ENCODE measurements at regions not wholly inside any gene's neighbourhood (a gene's known extent, or its start where the extent isn't known, plus 50 kb on each side); places are given as distances from the start of the nearest gene placed in this dataset.

DNA sequence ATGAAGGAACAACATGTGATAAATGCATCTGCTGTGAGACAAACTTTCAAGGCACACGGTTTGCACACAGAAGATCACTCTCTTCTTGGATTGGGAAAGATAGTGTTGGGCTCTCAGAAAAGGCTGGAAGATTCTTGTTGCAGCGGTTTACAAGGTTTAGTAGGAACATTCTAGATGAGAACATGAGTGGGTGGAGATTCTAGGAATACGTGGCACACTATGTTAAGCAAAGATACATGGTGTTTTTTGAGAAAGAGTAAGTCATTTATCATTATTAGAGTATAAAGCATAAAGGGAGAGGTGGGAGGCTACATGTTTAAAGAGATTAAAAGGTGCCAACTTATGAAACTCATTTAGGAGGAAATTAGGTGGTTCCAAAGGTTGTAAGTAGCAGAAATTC, 348.8 kb upstream of the HS3ST1 start:
- no peak overlapping the region for H3K4me3 ChIP-seq (ENCODE audit: low read depth, low read length)
- TF ChIP-seq, protein P1, sequence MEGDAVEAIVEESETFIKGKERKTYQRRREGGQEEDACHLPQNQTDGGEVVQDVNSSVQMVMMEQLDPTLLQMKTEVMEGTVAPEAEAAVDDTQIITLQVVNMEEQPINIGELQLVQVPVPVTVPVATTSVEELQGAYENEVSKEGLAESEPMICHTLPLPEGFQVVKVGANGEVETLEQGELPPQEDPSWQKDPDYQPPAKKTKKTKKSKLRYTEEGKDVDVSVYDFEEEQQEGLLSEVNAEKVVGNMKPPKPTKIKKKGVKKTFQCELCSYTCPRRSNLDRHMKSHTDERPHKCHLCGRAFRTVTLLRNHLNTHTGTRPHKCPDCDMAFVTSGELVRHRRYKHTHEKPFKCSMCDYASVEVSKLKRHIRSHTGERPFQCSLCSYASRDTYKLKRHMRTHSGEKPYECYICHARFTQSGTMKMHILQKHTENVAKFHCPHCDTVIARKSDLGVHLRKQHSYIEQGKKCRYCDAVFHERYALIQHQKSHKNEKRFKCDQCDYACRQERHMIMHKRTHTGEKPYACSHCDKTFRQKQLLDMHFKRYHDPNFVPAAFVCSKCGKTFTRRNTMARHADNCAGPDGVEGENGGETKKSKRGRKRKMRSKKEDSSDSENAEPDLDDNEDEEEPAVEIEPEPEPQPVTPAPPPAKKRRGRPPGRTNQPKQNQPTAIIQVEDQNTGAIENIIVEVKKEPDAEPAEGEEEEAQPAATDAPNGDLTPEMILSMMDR (IDR thresholded peaks at IDR 0.05; ENCODE audit: low read depth, low read length), result no peak

DNA sequence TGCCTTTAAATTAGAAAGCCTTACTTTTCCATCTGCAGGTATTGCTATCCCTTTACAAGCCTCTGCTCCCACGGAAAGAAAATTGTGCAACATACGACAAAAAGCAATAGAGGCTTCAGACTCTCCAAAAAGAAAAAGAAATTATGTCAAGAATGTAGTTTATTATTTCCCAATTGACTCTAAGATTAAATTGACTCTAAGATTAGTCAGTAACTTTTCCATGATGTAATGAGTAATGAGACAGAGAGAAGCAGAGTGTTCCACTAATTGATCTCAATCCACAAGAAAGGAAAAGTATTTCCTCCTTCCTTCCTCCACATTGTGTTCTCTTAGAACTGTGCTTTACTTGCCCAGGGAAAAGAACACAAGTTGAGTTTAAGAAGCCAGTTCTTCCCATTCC, 345.7 kb upstream of the HS3ST1 start:
- no peak overlapping the region for H3K4me3 ChIP-seq (ENCODE audit: low read depth, low read length)
- TF ChIP-seq, protein P1 (IDR thresholded peaks at IDR 0.05; ENCODE audit: low read depth, low read length), result no peak

DNA sequence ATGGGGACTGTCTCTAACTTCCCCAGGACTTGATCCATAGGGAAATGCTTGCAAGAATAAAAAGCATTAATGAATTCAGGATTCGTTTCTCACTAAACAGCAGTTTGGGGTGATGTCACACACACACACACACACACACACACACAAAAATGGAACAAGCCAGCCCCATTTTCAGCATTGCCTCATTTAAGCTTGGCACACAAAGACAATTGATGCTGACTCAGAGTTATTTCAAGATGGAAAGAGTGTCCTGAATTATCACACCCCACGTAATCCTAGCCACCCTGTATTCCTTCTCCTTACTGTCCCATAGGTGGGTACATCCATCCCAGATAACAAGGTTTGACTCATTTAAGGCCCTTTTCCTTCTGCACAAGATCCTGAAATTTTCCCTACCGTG, 345.1 kb upstream of the HS3ST1 start:
- H3K4me3 ChIP-seq (ENCODE audit: low read depth, low read length), result no peak overlapping the region
- TF ChIP-seq, protein P1 (IDR thresholded peaks at IDR 0.05; ENCODE audit: low read depth, low read length), result no peak

DNA sequence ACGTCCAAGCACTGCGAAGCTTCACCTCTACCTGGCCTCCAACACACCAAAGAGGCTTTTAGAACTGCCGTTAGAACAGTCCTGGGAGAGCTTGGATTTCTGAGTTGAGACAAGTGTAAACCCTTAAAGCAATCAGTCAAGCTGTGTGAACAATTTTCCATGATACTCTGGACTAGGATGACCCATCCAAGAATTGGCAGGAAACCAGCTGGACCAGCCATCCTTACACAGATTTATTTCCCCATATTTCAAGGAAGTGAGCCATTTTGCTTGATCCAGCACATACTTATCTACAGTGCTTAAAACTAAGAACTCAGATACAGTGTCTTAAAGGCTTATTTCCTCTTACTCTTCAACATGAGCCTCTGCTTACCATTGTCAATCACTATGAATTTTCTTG, 340.7 kb upstream of the HS3ST1 start:
- H3K4me3 ChIP-seq (ENCODE audit: low read depth, low read length), result no peak overlapping the region
- TF ChIP-seq, protein P1 (IDR thresholded peaks at IDR 0.05; ENCODE audit: low read depth, low read length), result no peak

DNA sequence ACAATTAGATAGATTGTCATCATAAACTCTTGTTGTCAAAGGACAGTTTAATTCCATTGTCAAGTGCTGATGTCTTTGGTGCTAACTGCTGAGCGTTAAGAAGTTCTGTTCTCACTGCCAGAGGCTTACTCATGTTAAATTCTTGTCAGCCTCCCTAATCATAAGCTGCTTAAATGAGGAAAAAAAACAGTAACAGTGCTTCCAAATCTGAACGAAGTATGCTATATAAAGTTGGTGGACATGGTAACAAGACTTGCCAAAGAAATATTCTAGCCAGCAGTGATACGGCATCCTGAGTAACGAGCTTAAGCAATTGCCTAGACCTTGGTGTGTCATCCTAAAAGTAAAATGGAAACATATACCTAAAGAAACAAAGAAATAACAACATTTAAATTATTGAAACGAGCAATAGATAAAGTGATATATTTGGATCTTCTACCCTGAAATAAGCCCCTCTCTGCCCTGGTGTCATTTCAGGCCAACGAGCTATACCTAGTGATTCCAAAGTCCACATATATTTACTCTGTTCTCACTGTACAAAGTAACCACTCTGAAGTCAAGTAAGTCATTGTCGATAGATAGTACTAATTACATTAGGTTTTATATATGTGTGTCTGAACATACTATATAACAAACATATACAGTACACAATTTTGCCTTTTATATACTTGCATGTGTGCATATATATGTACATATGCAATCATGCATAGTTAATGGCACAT, 339.7 kb upstream of the HS3ST1 start:
- TF ChIP-seq, protein P1 (IDR thresholded peaks at IDR 0.05; ENCODE audit: low read depth, low read length), result no peak
- H3K4me3 ChIP-seq (ENCODE audit: low read depth, low read length), result no peak overlapping the region

DNA sequence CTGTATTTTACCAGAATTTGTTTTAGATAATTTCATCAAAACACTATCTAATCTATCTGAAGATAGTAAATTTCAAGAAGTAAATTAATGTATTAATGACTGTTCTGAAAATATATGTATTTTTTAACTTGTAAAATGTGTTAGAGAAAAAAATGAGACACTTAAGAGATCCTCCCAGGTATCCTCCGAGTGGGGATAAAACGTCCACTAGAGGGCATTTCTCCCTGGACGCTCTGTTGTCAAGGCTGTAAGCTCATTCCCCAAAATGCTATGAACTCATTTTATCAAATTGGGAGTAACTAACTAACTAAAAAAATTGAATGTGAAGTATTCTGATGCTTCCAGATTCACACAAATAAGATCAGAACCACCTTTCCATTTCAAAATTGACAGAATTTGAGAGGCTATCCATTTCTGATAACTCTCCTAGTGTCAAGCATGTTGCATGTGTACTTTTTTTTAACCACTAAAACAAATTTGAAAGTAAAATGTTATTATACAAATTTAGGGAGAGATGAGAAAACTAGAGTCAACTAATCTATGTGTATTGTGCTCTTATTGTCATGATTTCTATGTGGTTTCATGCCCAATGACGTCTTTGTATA, 337.3 kb upstream of the HS3ST1 start:
- TF ChIP-seq, protein P1 (IDR thresholded peaks at IDR 0.05; ENCODE audit: low read depth, low read length), result peak; percentile 77
- no peak overlapping the region for H3K4me3 ChIP-seq (ENCODE audit: low read depth, low read length)

DNA sequence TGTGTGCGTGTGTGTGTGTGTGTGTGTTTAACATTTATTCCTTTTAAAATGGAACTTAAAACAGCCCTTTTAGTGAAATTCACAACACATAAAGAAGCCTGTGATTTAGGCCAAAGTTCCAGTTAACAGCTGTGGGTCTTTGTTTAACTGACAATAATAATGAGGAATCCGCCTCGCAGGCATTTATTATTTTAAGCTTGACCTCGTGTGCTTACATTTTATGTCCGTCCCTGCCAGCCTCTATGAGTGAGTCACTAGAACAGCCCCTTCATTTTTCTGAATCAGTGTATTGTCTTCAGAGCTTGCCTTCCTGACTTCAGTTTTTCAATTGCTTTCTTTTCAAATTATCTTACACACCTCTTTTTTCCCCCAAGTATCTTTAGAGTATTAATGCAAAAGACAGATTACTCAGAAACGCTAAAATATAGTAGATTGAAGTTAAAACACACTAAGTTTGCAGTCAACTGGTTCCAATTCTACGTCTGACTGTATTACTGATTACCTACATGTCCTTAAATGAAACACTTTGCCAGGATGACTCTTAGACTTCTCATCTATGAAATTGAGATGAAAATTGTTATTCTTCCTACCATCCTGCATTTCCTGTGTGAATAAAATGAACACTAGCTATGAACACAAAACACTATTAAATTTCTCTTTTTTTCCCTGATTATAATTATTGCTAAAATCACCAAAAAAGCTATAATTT, 319.6 kb upstream of the HS3ST1 start:
- no peak overlapping the region for H3K4me3 ChIP-seq (ENCODE audit: low read depth, low read length)
- TF ChIP-seq, protein P1 (IDR thresholded peaks at IDR 0.05; ENCODE audit: low read depth, low read length), result no peak
